Posterior vena cava (tissue), 2 donors: ENCODE measurements at regions not wholly inside any gene's neighbourhood (a gene's known extent, or its start where the extent isn't known, plus 50 kb on each side); places are given as distances from the start of the nearest gene placed in this dataset.
"Not testable (repeated sequence)": the region's sequence is repeated elsewhere in the genome, so short reads cannot be mapped to it uniquely, and the experiment has no call there.

Experiments used
- DNase-seq: peaks from one replicate; pipeline ENCODE4 v3.0.0-alpha.2; 2020; ENCODE audit warnings: low spot score
- intact Hi-C, 2 donors: fragments of 100-400 bp; cut with DNase I; formaldehyde crosslinking; loops; one replicate each; pipeline versions ENCODE4 v1.14.1 to v1.14.2; 2022 to 2023
- donor health status: DM: yes; HTN: yes; CAD: no.
- donor health status: DM: yes; HTN: yes; CAD: no.

DNA sequence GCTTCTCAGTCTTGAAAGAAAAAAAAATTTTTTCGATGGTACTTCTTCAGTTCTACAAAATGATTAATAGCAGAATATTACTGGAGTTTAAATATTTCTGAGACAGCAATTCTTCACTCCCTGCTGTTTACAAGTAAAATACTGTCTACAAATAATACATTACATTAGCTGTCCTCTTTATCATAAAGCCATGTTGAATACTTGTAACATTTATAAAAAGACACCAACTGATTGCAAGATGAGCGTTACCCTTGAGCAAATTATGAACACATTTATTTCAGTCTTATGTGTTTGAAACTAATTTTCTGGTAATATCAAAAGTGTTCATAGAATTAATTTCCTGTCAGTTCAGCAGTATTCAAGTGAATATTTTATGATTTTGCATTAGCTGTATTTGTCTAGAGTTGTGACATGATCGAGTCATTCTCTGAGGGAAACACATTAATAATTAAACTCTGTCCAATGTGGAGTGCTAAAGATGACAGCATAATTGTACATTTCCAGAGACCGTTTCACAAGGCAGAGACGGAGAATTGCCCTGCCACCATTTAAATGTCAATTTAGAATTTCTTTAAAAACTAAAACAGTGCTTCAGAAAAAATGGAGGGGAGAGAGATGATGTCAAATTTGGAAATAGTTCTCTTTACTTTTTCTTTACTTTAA lies 1359.0 kb upstream of the ADGRL4 start:
- intact Hi-C loops: no loop called here
- DNase-seq: no peak

DNA sequence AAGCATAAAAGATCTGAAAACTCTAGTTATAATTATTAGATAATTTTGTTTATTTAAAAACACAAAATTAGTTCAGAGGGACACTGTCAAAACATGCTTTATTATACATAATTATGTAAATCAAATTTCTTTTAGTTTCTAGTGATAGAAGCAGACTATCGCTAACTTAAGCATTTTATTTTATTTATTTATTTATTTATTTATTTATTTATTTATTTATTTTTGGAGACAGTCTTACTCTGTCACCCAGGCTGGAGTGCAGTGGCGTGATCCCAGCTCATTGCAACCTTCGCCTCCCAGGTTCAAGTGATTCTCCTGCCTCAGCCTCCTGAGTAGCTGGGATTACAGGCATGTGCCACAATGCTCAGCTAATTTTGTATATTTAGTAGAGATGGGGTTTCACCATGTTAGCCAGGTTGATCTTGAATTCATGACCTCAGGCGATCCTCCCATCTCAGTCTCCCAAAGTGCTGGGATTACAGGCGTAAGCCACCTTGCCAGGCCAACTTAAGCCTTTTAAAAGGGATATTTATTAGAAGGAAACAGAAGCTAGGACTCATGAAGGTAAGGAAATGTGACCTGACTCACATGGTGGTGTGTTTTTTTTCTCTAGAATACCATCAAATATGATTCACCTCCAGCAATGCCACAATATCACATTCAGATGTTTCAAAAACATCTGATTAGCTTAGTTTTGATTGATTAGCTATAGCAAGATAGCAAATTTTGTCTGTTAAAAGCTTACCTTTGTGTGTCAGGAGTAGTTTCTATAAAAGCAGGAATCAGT lies 1357.4 kb upstream of the ADGRL4 start:
- no peak for DNase-seq
- intact Hi-C loops: no loop called here

DNA sequence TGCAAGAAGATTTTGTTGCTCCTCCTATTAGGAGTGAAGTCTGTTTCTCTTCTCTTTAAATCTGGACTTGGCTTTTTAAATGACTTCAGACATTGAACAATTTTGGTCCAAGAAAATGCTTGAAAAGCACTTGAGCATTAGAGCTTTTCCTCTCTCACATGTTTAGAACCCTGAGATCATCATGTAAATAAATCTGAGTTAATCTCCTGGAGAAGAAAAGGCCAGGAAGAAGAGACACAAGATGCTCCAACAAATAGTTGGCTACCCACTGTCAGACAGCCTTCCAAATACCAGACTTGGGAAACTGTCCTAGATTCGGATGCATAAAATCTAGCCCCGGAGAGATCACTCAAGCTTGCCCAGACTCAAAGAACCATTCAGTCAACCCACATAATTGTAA lies 1353.1 kb upstream of the ADGRL4 start:
- intact Hi-C loops: no loop called here
- no peak for DNase-seq

- intact Hi-C loops: no loop called here
Measured at GRCh38 chr1:80349218-80349617, 1342.7 kb upstream of the ADGRL4 start.

GRCh38 chr1:80341021-80341420 lies 1334.5 kb upstream of the ADGRL4 start:
- intact Hi-C loops: loop anchor here in 1 of 2 donors (5.0 kb wide), 1 partner anchor 991 kb away; no protein-coding TSS in a partner anchor
- DNase-seq: no peak

More at GRCh38 chr1:80349218-80349617, 1342.7 kb upstream of the ADGRL4 start:
- DNase-seq: no peak

DNA sequence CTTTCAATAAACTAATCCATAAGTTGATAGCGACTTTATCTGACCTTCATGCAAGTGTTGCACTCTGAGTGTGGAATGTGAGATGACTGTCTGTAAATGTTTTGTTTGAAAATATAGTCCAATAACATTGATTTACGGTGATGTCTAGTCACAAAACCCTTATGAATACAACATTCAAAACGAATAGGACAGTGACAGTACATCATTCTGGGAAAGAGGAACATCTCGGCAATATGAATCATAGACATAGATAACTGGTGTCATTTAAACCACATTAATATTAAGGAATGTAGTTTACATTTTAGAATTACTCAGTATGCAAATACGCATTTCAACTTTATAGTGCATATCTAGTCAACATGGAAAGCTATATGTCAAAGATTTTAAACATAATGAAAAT lies 1311.6 kb upstream of the ADGRL4 start:
- no peak for DNase-seq
- intact Hi-C loops: no loop called here

GRCh38 chr1:80310703-80311245 lies 1304.2 kb upstream of the ADGRL4 start:
- DNase-seq: no peak
- intact Hi-C loops: no loop called here

DNA sequence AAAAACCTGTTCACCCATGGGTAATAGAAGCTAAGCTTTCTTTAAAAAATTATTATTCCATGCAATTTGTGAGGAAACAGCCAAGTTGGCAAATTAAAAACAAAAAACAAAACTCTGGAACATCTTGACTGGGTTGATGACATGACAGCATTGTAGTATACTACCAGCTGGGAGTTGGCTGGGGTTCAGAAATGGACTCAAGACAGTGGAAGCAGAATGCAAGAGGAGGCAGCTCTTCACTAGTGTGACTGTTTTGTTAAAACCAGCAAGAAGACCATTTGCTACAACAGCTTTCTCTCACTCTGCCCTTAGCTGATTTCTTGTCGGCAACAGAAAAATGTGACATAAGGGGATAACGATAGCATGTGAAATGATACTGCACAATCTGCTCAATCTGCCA lies 1298.9 kb upstream of the ADGRL4 start:
- intact Hi-C loops: no loop called here
- no peak for DNase-seq

- intact Hi-C loops: no loop called here
- no peak for DNase-seq
Measured at GRCh38 chr1:80293818-80294217, 1287.3 kb upstream of the ADGRL4 start.

GRCh38 chr1:80288750-80289149 lies 1282.2 kb upstream of the ADGRL4 start:
- DNase-seq, intact Hi-C loops: not testable (repeated sequence)

DNA sequence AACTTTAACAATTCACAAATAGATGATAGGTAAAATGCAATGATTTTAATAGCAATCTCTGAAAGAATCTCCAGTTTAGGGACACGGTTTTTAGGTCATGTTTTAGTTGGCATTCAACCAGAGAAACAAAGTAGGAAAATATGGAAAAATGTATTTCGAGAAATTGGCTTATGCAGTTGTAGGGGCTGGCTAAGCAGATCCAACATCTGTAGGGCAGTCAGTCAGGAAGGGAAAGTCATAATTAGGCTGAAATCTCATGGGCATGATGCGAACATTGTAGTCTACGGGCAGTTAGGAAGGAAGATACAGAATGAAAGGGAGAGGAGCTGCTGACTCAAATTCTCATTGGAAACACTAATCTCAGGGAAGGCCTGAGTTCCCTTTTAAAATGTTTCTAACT lies 1276.0 kb upstream of the ADGRL4 start:
- intact Hi-C loops: no loop called here
- DNase-seq: no peak

DNA sequence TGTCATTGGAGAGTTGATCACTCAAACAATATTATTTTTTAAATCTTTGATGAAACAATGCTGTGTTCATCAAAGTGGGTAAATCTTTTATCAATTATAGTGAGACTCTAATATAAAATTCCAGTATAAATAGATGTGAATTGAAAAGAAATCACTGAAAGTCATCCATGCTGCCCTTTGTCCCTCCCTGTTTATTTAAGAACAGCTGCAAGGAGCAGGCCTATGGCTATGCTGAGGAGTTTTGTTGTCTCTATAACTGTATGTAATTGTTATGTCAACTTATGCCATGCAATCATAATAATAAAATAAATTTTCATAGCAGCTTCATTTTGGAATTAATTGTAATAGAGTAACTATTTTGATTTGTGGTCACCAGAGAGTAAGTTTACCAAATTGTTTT lies 1272.4 kb upstream of the ADGRL4 start:
- intact Hi-C loops: no loop called here
- no peak for DNase-seq

- DNase-seq: no peak
- intact Hi-C loops: no loop called here
Measured at GRCh38 chr1:80274256-80274655, 1267.7 kb upstream of the ADGRL4 start.

DNA sequence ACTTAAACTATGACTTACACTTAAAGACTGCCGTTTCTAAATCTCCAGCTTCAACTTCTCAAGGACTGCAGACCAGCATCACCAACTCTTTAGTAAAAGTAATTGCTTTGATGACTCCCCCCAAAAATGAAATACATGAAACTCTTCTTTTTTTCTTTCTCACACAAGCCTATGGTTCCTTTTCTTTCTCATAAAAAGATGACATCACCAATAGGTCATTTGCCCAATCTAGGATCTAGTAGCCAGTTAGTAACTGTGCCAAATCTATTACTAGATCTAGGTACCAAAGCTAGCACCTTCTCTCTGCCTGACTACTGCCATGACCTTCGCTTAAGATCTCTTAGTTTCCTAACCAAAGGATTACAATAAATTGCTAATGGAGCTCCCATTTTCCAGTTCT lies 1266.0 kb upstream of the ADGRL4 start:
- no peak for DNase-seq
- intact Hi-C loops: no loop called here

- intact Hi-C loops: no loop called here
Measured at GRCh38 chr1:80258659-80259058, 1252.1 kb upstream of the ADGRL4 start.

GRCh38 chr1:80251591-80251990 lies 1245.1 kb upstream of the ADGRL4 start:
- intact Hi-C loops: no loop called here
- no peak for DNase-seq

More at GRCh38 chr1:80258659-80259058, 1252.1 kb upstream of the ADGRL4 start:
- DNase-seq: no peak

- no peak for DNase-seq
- intact Hi-C loops: no loop called here
Measured at GRCh38 chr1:80251171-80251570, 1244.6 kb upstream of the ADGRL4 start.

- no peak for DNase-seq
- intact Hi-C loops: no loop called here
Measured at GRCh38 chr1:80250573-80251168, 1244.1 kb upstream of the ADGRL4 start.

- DNase-seq: no peak
- intact Hi-C loops: no loop called here
Measured at GRCh38 chr1:80249699-80250098, 1243.2 kb upstream of the ADGRL4 start.

DNA sequence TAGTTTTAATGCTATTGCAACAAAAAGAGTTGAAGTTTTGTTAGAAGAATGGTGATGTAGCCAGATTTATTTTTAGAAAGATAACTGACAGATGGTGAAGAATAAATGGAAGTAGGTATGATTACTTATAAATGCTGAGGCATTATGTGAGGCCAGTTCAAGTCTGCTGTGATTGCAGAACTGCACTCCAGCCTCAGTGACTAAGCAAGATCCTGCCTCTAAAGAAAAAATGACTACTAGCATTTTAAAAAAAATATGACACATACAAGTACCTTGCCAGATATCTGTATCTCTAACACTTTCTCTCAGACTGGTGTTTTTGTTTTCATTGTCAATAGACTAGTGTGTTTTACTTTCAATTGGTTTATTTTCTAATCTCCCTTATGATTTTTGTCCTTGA lies 1242.4 kb upstream of the ADGRL4 start:
- intact Hi-C loops: no loop called here
- no peak for DNase-seq
